LoVo (cell line): ENCODE measurements at regions not wholly inside any gene's neighbourhood (a gene's known extent, or its start where the extent isn't known, plus 50 kb on each side); places are given as distances from the start of the nearest gene placed in this dataset.

Experiments used
- DNase-seq: peaks from one replicate; pipeline ENCODE4 v3.0.0-alpha.2; 2016; ENCODE audit warnings: low spot score

GRCh38 chr4:115929373-115929772, 816.0 kb upstream of the NDST4 start:
- DNase-seq = no peak

- DNase-seq = no peak
These were observed 814.0 kb upstream of the NDST4 start for GRCh38 chr4:115927382-115927781.

- DNase-seq = no peak
These were observed 809.7 kb upstream of the NDST4 start for GRCh38 chr4:115923152-115923551.

GRCh38 chr4:115920637-115921036, 807.2 kb upstream of the NDST4 start:
- DNase-seq = no peak

- no peak for DNase-seq
These were observed 804.7 kb upstream of the NDST4 start for GRCh38 chr4:115918149-115918548.

- DNase-seq = no peak
These were observed 793.0 kb upstream of the NDST4 start for GRCh38 chr4:115906428-115906827.

- no peak for DNase-seq
These were observed 770.4 kb upstream of the NDST4 start for GRCh38 chr4:115883847-115884246.

- no peak for DNase-seq
These were observed 769.8 kb upstream of the NDST4 start for GRCh38 chr4:115883231-115883630.

- DNase-seq = no peak
These were observed 759.6 kb upstream of the NDST4 start for GRCh38 chr4:115873048-115873447.

GRCh38 chr4:115871596-115871995, 758.2 kb upstream of the NDST4 start:
- DNase-seq = no peak

- no peak for DNase-seq
These were observed 753.0 kb upstream of the NDST4 start for GRCh38 chr4:115866364-115866896.

GRCh38 chr4:115865736-115866135, 752.3 kb upstream of the NDST4 start:
- no peak for DNase-seq

- no peak for DNase-seq
These were observed 739.3 kb upstream of the NDST4 start for GRCh38 chr4:115852767-115853091.

GRCh38 chr4:115851918-115852766, 738.7 kb upstream of the NDST4 start:
- DNase-seq = peak; percentile 64

GRCh38 chr4:115850799-115851509, 737.5 kb upstream of the NDST4 start:
- DNase-seq = no peak

- DNase-seq = no peak
These were observed 730.8 kb upstream of the NDST4 start for GRCh38 chr4:115844180-115844579.

GRCh38 chr4:115841871-115842270, 728.5 kb upstream of the NDST4 start:
- DNase-seq = no peak

- DNase-seq = peak; percentile 56
These were observed 721.0 kb upstream of the NDST4 start for GRCh38 chr4:115834441-115834840.

- DNase-seq = no peak
These were observed 711.2 kb upstream of the NDST4 start for GRCh38 chr4:115824630-115825029.

GRCh38 chr4:115803825-115804224, 690.4 kb upstream of the NDST4 start:
- no peak for DNase-seq

- no peak for DNase-seq
These were observed 677.4 kb upstream of the NDST4 start for GRCh38 chr4:115790812-115791211.

- DNase-seq = no peak
These were observed 668.2 kb upstream of the NDST4 start for GRCh38 chr4:115781528-115782146.

GRCh38 chr4:115780835-115781234, 667.4 kb upstream of the NDST4 start:
- DNase-seq = no peak
